Activated naive CD4-positive, alpha-beta T cell treated with anti-CD3 and anti-CD28 coated beads, Interleukin-2, amount 50 U/mL, for 72 hours (primary cell): ENCODE measurements at regions not wholly inside any gene's neighbourhood (a gene's known extent, or its start where the extent isn't known, plus 50 kb on each side); places are given as distances from the start of the nearest gene placed in this dataset.
A peak's percentile ranks its signal among the peaks of the same experiment; 100 is the strongest.

ENCODE experiments used
- ATAC-seq, 2 donors: fragments of 150-1000 bp; cut with Tn5 transposase; 2 replicates each; pipeline ENCODE4 v1.10.0; 2021; ENCODE audit warnings: mild to moderate bottlenecking in 2 of 2, moderate library complexity in 2 of 2
- DNase-seq, 2 donors: peaks; one replicate each; pipeline ENCODE4 v3.0.0; 2021 to 2022; ENCODE audit warnings: low spot score in 2 of 2
- H3K27ac Mint-ChIP-seq, 2 donors: one replicate each; pipeline ENCODE4 v1.8.0; 2022; ENCODE audit warnings: mild to moderate bottlenecking in 2 of 2, mixed read lengths in 2 of 2
- H3K36me3 Mint-ChIP-seq, 2 donors: one replicate each; pipeline ENCODE4 v1.8.0; 2022; ENCODE audit warnings: mixed read lengths in 2 of 2
- H3K9me3 Mint-ChIP-seq, 2 donors: one replicate each; pipeline ENCODE4 v1.8.0; 2022; ENCODE audit warnings: mixed read lengths in 2 of 2

- H3K9me3 Mint-ChIP-seq = peaks cover 0 to 5% of the 10 kb centered on the region in 2 donors
- no peak for ATAC-seq
- no peak overlapping the region for H3K27ac Mint-ChIP-seq
- DNase-seq = no peak
- H3K36me3 Mint-ChIP-seq = peaks cover 0 to 5% of the 10 kb centered on the region in 2 donors
These were observed 72.8 kb upstream of the SPON1 start for GRCh38 chr11:13889552-13890249.

- peaks cover 0 to 2% of the 10 kb centered on the region in 2 donors for H3K9me3 Mint-ChIP-seq
- peaks cover 0 to 2% of the 10 kb centered on the region in 2 donors for H3K36me3 Mint-ChIP-seq
- ATAC-seq (no peak), DNase-seq (no peak)
- no peak overlapping the region for H3K27ac Mint-ChIP-seq
These were observed 70.6 kb upstream of the SPON1 start for GRCh38 chr11:13891911-13892310.

- peaks cover 0 to 9% of the 10 kb centered on the region in 2 donors for H3K9me3 Mint-ChIP-seq
These were observed 66.1 kb upstream of the SPON1 start for GRCh38 chr11:13896175-13896980.

GRCh38 chr11:13896981-13897353, 65.6 kb upstream of the SPON1 start:
- Mint-ChIP-seq H3K36me3 (no peaks in the 10 kb centered on the region), H3K27ac (no peak overlapping the region)
- no peak for ATAC-seq

More at GRCh38 chr11:13896175-13896980, 66.1 kb upstream of the SPON1 start:
- no peaks in the 10 kb centered on the region for H3K36me3 Mint-ChIP-seq
- H3K27ac Mint-ChIP-seq = no peak overlapping the region
- no peak for ATAC-seq
- no peak for DNase-seq

GRCh38 chr11:13897646-13898276, 64.8 kb upstream of the SPON1 start:
- DNase-seq (no peak), ATAC-seq (no peak)
- Mint-ChIP-seq H3K36me3 (no peaks in the 10 kb centered on the region), H3K9me3 (peaks cover 0 to 9% of the 10 kb centered on the region in 2 donors), H3K27ac (peak overlapping the region in 1 of 2 donors; percentile 77)

More at GRCh38 chr11:13896981-13897353, 65.6 kb upstream of the SPON1 start:
- DNase-seq = no peak
- peaks cover 0 to 9% of the 10 kb centered on the region in 2 donors for H3K9me3 Mint-ChIP-seq

- Mint-ChIP-seq H3K36me3 (no peaks in the 10 kb centered on the region), H3K27ac (no peak overlapping the region), H3K9me3 (peaks cover 0 to 9% of the 10 kb centered on the region in 2 donors)
- ATAC-seq (no peak), DNase-seq (no peak)
These were observed 62.9 kb upstream of the SPON1 start for GRCh38 chr11:13899603-13900002.

GRCh38 chr11:13902523-13902922, 60.0 kb upstream of the SPON1 start:
- H3K27ac Mint-ChIP-seq = no peak overlapping the region
- H3K36me3 Mint-ChIP-seq = no peaks in the 10 kb centered on the region
- peaks cover 0 to 9% of the 10 kb centered on the region in 2 donors for H3K9me3 Mint-ChIP-seq
- ATAC-seq (no peak), DNase-seq (no peak)

GRCh38 chr11:13905137-13905781, 57.3 kb upstream of the SPON1 start:
- ATAC-seq (no peak), DNase-seq (no peak)
- Mint-ChIP-seq H3K9me3 (peaks cover 0 to 7% of the 10 kb centered on the region in 2 donors), H3K27ac (no peak overlapping the region), H3K36me3 (peaks cover 0 to 8% of the 10 kb centered on the region in 2 donors)

- ATAC-seq (no peak), DNase-seq (no peak)
- Mint-ChIP-seq H3K9me3 (no peaks in the 10 kb centered on the region), H3K36me3 (peaks cover 0 to 8% of the 10 kb centered on the region in 2 donors), H3K27ac (no peak overlapping the region)
These were observed 54.8 kb upstream of the SPON1 start for GRCh38 chr11:13907678-13908077.

- H3K27ac Mint-ChIP-seq = no peak overlapping the region
- no peak for ATAC-seq
- peaks cover 0 to 8% of the 10 kb centered on the region in 2 donors for H3K36me3 Mint-ChIP-seq
These were observed 54.0 kb upstream of the SPON1 start for GRCh38 chr11:13908535-13908934.

More at GRCh38 chr11:13908535-13908934, 54.0 kb upstream of the SPON1 start:
- DNase-seq = no peak
- no peaks in the 10 kb centered on the region for H3K9me3 Mint-ChIP-seq
